ENCODE measurements at regions not wholly inside any gene's neighbourhood (a gene's known extent, or its start where the extent isn't known, plus 50 kb on each side); places are given as distances from the start of the nearest gene placed in this dataset.

- Histone ChIP-seq H3F3A (ENCODE audit: insufficient read depth, low read length) (no peaks in the 10 kb centered on the region), H3K4me3 (ENCODE audit: low read depth, low read length, poor library complexity, severe bottlenecking) (no peak overlapping the region), H3K9me2 (ENCODE audit: low read depth, low read length) (no peaks in the 10 kb centered on the region), H4K20me1 (ENCODE audit: insufficient read depth, low read length) (no peaks in the 10 kb centered on the region), H3K36me3 (ENCODE audit: insufficient read depth, low read length) (no peaks in the 10 kb centered on the region), H2AFZ (ENCODE audit: low read length) (no peak overlapping the region), H3K79me2 (ENCODE audit: insufficient read depth, low read length) (no peaks in the 10 kb centered on the region), H3K9me3 (ENCODE audit: low read length) (no peaks in the 10 kb centered on the region), H3K4me1 (ENCODE audit: insufficient read depth, low read length, severe bottlenecking) (no peaks in the 10 kb centered on the region), H3K27ac (ENCODE audit: low read depth, low read length, poor library complexity, severe bottlenecking) (no peak overlapping the region), H3K4me2 (ENCODE audit: low read length) (no peak overlapping the region), H3K27me3 (ENCODE audit: insufficient read depth, low read length) (no peaks in the 10 kb centered on the region), H3K9ac (ENCODE audit: low read length) (no peak overlapping the region)
- TF ChIP-seq EZH2 (IDR thresholded peaks at IDR 0.05; ENCODE audit: borderline replicate concordance, low read length): no peak
- TF ChIP-seq CTCF (IDR thresholded peaks at IDR 0.05; ENCODE audit: low read length): no peak
Observed at GRCh38 chr9:85200726-85201404, 531.3 kb downstream of the NTRK2 start.

- no peaks in the 10 kb centered on the region for H3K9me2 ChIP-seq (ENCODE audit: low read depth, low read length)
- H3K9me3 ChIP-seq (ENCODE audit: low read length): no peaks in the 10 kb centered on the region
- no peaks in the 10 kb centered on the region for H3K4me1 ChIP-seq (ENCODE audit: insufficient read depth, low read length, severe bottlenecking)
- no peaks in the 10 kb centered on the region for H3K36me3 ChIP-seq (ENCODE audit: insufficient read depth, low read length)
- H3K9ac ChIP-seq (ENCODE audit: low read length): no peak overlapping the region
- no peaks in the 10 kb centered on the region for H3F3A ChIP-seq (ENCODE audit: insufficient read depth, low read length)
- H3K79me2 ChIP-seq (ENCODE audit: insufficient read depth, low read length): no peaks in the 10 kb centered on the region
- no peak overlapping the region for H3K4me2 ChIP-seq (ENCODE audit: low read length)
- TF ChIP-seq CTCF (IDR thresholded peaks at IDR 0.05; ENCODE audit: low read length) (no peak), EZH2 (IDR thresholded peaks at IDR 0.05; ENCODE audit: borderline replicate concordance, low read length) (no peak)
- H3K27me3 ChIP-seq (ENCODE audit: insufficient read depth, low read length): no peaks in the 10 kb centered on the region
- H4K20me1 ChIP-seq (ENCODE audit: insufficient read depth, low read length): no peaks in the 10 kb centered on the region
- H3K27ac ChIP-seq (ENCODE audit: low read depth, low read length, poor library complexity, severe bottlenecking): no peak overlapping the region
- H3K4me3 ChIP-seq (ENCODE audit: low read depth, low read length, poor library complexity, severe bottlenecking): no peak overlapping the region
- H2AFZ ChIP-seq (ENCODE audit: low read length): no peak overlapping the region
Observed at GRCh38 chr9:85199866-85200495, 530.5 kb downstream of the NTRK2 start.

- Histone ChIP-seq H3K79me2 (ENCODE audit: insufficient read depth, low read length) (no peaks in the 10 kb centered on the region), H3K4me1 (ENCODE audit: insufficient read depth, low read length, severe bottlenecking) (no peaks in the 10 kb centered on the region), H3K36me3 (ENCODE audit: insufficient read depth, low read length) (no peaks in the 10 kb centered on the region), H3K27me3 (ENCODE audit: insufficient read depth, low read length) (no peaks in the 10 kb centered on the region), H2AFZ (ENCODE audit: low read length) (no peak overlapping the region), H3K9me2 (ENCODE audit: low read depth, low read length) (no peaks in the 10 kb centered on the region), H4K20me1 (ENCODE audit: insufficient read depth, low read length) (no peaks in the 10 kb centered on the region), H3K4me3 (ENCODE audit: low read depth, low read length, poor library complexity, severe bottlenecking) (no peak overlapping the region), H3K4me2 (ENCODE audit: low read length) (no peak overlapping the region), H3F3A (ENCODE audit: insufficient read depth, low read length) (no peaks in the 10 kb centered on the region), H3K27ac (ENCODE audit: low read depth, low read length, poor library complexity, severe bottlenecking) (no peak overlapping the region), H3K9me3 (ENCODE audit: low read length) (no peaks in the 10 kb centered on the region), H3K9ac (ENCODE audit: low read length) (no peak overlapping the region)
- TF ChIP-seq CTCF (IDR thresholded peaks at IDR 0.05; ENCODE audit: low read length) (no peak), EZH2 (IDR thresholded peaks at IDR 0.05; ENCODE audit: borderline replicate concordance, low read length) (no peak)
Observed at GRCh38 chr9:85192750-85193149, 523.2 kb downstream of the NTRK2 start.
